OCI-LY1 (cell line): ENCODE measurements at regions not wholly inside any gene's neighbourhood (a gene's known extent, or its start where the extent isn't known, plus 50 kb on each side); places are given as distances from the start of the nearest gene placed in this dataset.

Source experiments
- CTCF ChIP-seq: fragments of 200-600 bp; sonication (generic), shearing (Covaris generic); IDR thresholded peaks from 2 replicates; pipeline ENCODE4 v1.5.1; 2017; ENCODE audit warnings: mild to moderate bottlenecking, antibody characterized with exemption, low read length, moderate library complexity, mixed read lengths
- EZH2 ChIP-seq: fragments of 200-600 bp; sonication (generic), shearing (Covaris generic); IDR thresholded peaks from 2 replicates; pipeline ENCODE4 v1.8.0; 2017; ENCODE audit warnings: borderline replicate concordance, mixed run types, mild to moderate bottlenecking, antibody characterized with exemption, low read length, moderate library complexity, mixed read lengths

- no peak for TF ChIP-seq CTCF
- no peak for TF ChIP-seq EZH2
These were observed 144.1 kb downstream of the MRPL14 start for GRCh38 chr6:43983191-43983590.
